ENCODE measurements at regions not wholly inside any gene's neighbourhood (a gene's known extent, or its start where the extent isn't known, plus 50 kb on each side); places are given as distances from the start of the nearest gene placed in this dataset.

DNA sequence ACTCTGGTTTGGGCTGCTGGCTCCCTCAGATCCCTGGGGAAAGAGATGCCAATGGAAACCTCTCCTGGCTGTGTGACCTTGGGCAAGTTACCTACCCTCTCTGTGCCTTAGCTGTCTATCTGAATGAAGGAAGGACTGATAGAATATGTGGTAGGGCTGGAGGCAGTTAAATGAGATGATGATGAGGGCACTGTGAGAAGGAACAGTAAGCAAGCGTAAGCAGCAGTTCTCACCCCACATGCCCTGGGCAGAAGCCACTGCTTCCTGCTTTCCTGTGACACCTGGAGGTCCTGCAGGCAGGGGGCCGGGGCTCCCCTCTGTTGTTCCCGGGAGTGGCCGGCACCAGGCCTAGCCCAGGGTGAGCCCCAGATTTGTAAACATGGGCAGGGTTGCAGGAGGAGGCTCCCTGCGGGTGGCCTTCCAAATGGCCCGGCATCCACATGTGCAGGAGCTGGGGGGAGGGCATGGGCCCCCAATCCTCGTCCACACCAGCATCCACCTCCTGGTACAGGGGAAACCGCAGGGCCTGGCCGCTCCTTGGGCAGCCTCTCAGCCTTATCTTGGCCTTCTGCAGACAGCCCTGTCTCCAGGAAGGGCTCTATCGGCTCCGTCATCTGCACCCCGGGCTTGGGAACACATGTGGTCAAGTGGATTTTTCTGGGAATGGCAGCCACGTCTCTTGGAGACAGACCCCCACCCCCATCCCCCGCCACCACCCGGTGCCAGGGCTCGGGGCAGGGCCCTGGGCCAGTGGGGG lies 235.6 kb upstream of the GSE1 start:
- Histone ChIP-seq H3K36me3 (replicated peaks in 1 of 2) (no peaks in the 10 kb centered on the region), H3K4me1 (replicated peaks in 1 of 2) (peaks cover 35 to 80% of the 10 kb centered on the region in 2 donors), H3K4me3 (no peak overlapping the region), H3K27ac (peak overlapping the region in 2 of 5 donors; percentile 81 to 89), H3K9me3 (replicated peaks in 1 of 3) (no peaks in the 10 kb centered on the region), H3K27me3 (no peaks in the 10 kb centered on the region)
- WGBS, 4 donors = 54 to 78% (median 55%) methylated on average over 3 to 16 of the region's 16 CpGs
- intact Hi-C loops (cut with DNase I) = no loop called here
- no peak for DNase-seq
- TF ChIP-seq POLR2A (IDR thresholded peaks at IDR 0.05) = no peak
- TF ChIP-seq, protein P1, sequence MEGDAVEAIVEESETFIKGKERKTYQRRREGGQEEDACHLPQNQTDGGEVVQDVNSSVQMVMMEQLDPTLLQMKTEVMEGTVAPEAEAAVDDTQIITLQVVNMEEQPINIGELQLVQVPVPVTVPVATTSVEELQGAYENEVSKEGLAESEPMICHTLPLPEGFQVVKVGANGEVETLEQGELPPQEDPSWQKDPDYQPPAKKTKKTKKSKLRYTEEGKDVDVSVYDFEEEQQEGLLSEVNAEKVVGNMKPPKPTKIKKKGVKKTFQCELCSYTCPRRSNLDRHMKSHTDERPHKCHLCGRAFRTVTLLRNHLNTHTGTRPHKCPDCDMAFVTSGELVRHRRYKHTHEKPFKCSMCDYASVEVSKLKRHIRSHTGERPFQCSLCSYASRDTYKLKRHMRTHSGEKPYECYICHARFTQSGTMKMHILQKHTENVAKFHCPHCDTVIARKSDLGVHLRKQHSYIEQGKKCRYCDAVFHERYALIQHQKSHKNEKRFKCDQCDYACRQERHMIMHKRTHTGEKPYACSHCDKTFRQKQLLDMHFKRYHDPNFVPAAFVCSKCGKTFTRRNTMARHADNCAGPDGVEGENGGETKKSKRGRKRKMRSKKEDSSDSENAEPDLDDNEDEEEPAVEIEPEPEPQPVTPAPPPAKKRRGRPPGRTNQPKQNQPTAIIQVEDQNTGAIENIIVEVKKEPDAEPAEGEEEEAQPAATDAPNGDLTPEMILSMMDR (IDR thresholded peaks at IDR 0.05) = no peak

DNA sequence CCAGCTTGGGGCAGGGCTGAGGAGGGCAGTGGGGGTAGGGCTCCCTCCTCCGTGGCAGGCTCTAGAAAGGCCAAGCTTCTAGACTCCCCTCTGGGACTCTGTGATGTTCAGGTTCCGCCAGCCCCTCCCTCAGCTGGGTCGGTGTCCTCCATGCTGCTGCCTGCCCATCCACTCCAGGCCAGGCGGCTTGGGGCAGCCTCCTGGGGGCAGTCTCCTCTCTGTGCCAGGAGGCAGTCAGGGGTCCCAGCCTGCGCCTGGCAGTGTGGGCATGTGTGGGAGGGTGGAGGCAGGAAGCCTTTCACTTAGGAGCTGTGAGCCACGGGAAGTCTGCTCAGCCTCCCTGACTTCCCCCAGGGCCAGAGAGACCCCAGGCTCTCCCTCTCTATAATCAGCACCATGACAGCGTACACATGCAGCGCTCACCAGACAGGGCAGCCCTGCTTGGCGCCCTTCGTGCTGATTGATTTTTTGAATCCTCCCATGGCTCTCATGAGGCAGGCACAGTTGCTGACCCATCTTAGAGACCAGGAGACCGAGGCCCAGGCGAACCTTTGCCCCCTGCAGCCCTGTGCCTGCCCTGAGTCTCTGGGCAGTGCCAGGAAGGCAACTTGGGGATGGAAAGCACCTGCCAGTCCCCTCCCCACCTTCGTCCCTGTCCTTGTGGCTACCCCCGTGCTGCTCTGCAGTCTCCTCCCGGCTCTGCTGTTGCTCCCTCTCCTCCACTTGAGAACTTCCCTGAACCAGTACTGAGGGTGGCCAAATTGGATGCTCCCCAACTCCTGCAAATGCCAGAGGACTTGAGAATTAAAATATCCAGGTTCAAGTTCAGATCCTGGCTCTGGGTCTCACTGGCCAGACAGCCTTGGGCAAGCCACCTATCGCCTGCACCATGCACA lies 234.7 kb upstream of the GSE1 start:
- Histone ChIP-seq H3K4me1 (replicated peaks in 1 of 2) (peaks cover 27 to 72% of the 10 kb centered on the region in 2 donors), H3K27ac (peak overlapping the region in 2 of 5 donors; percentile 10 to 89), H3K27me3 (no peaks in the 10 kb centered on the region), H3K36me3 (replicated peaks in 1 of 2) (no peaks in the 10 kb centered on the region), H3K4me3 (no peak overlapping the region), H3K9me3 (replicated peaks in 1 of 3) (no peaks in the 10 kb centered on the region)
- 79 to 93% (median 85%) methylated on average over 11 to 16 of the region's 16 CpGs for WGBS, 4 donors
- intact Hi-C loops (cut with DNase I) = no loop called here
- DNase-seq = no peak
- TF ChIP-seq, protein P1 (IDR thresholded peaks at IDR 0.05) = no peak
- TF ChIP-seq POLR2A (IDR thresholded peaks at IDR 0.05) = no peak

DNA sequence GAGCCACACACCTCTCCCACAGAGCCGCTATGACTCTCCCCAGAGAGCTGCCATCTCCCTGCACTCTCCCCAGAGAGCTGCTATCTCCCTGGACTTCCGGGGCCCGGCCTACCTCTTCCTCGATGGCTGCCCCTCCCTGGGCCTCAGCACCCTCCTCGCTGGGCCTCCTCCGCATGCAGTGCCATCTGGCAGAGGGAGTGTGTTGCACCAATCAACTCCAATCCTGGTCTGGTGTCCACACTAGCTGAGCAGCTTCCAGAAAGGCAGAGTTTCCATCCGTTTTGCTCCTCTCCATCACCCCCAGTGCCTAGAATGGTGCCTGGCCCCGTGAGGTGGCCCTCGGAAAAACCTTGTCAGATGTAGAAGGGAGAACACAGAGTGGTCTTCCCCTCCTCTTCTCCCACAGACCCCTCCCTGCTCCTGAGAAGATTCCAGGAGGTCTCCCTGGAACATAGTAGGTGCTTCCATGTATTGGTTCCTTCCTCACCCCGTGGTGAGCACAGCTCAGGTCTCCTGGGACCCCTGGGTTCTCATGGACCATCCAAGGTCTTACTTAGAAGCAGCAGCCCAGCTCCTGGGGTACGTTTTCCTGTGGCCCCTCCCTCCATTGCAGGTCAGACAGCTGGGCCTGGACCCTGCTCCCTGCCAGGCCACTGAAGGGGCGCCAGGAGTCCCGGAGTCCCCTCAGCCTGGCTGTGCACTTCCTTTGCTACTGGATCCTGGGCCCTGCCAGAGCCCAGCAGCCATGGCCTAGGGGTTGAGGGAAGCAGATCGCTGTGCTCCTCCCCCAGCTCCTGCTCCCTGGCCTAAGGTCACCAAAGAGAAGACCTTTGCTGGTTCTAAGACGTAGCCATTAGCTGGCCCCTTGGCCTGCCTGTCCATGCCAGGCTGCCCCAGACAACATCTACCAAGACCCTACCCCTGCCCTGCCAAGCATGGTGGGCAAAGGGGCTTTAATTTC lies 233.8 kb upstream of the GSE1 start:
- intact Hi-C loops (cut with DNase I) = no loop called here
- TF ChIP-seq, protein P1 (IDR thresholded peaks at IDR 0.05) = no peak
- TF ChIP-seq POLR2A (IDR thresholded peaks at IDR 0.05) = no peak
- H3K9me3 ChIP-seq (replicated peaks in 1 of 3) = no peaks in the 10 kb centered on the region
- WGBS, 4 donors = 79 to 87% (median 83%) methylated on average over 10 to 15 of the region's 15 CpGs
- no peak for DNase-seq
- peaks cover 27 to 69% of the 10 kb centered on the region in 2 donors for H3K4me1 ChIP-seq (replicated peaks in 1 of 2)
- H3K36me3 ChIP-seq (replicated peaks in 1 of 2) = no peaks in the 10 kb centered on the region
- no peaks in the 10 kb centered on the region for H3K27me3 ChIP-seq
- H3K4me3 ChIP-seq = no peak overlapping the region
- H3K27ac ChIP-seq = peak overlapping the region in 1 of 5 donors; percentile 89
